Activated CD4-positive, alpha-beta T cell treated with anti-CD3 and anti-CD28 coated beads, Interleukin-2, amount 50 U/mL, for 4 hours (primary cell): ENCODE measurements at regions not wholly inside any gene's neighbourhood (a gene's known extent, or its start where the extent isn't known, plus 50 kb on each side); places are given as distances from the start of the nearest gene placed in this dataset.
A peak's percentile ranks its signal among the peaks of the same experiment; 100 is the strongest.

Experiments used
- DNase-seq, 2 experiments: peaks; one replicate each; pipeline ENCODE4 v3.0.0-alpha.2; 2020

GRCh38 chr1:244969355-244970235 lies 105.3 kb upstream of the HNRNPU start:
- DNase-seq: peak; percentile 49 to 50

- no peak for DNase-seq
Observed at GRCh38 chr1:244968881-244969280, 104.5 kb upstream of the HNRNPU start.

GRCh38 chr1:244968471-244968871 lies 104.1 kb upstream of the HNRNPU start:
- DNase-seq: no peak

GRCh38 chr1:244967159-244967558 lies 102.8 kb upstream of the HNRNPU start:
- no peak for DNase-seq

DNA sequence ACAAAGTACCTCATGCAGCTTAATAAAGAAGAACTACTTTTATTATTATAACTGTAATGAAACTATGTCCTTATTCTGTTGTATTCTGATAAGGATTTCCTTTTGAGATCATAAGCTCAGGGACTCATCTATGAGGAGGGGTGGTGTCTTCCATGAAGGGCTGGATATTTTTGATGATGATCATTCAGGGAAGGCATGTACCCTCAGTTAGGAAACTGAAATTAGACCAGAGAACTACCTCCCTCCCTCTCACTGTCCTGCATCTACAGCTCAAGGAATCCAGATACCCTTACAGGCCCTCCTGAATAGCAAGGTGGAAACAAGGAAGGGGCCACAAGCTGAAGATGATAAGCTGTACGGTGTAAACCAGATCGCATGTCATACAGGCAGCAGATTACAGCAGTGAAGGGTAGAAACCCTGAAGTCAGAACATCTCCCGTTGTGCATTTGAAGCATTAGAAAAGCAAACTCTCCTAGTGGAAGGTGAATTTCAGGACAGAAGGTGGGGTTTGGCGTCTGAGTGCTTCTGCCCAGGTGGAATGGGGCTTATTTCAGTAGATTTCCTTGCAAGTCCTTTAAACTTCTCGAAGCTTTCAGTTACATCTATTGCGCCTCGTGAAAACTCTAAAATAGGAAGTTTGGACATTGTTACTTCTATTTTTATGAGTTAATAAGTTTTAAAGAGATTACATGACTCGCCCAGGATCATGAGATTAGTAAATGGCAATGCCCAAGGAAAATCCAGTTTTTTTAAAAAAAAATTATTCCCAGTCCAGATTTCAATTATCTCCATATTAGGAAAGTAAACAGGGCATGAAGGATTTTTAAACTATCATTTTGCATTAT lies 101.1 kb upstream of the HNRNPU start:
- no peak for DNase-seq

GRCh38 chr1:244964112-244964971 lies 100.0 kb upstream of the HNRNPU start:
- no peak for DNase-seq

GRCh38 chr1:244963231-244963826 lies 99.0 kb upstream of the HNRNPU start:
- no peak for DNase-seq

- no peak for DNase-seq
Observed at GRCh38 chr1:244962130-244962529, 97.8 kb upstream of the HNRNPU start.

DNA sequence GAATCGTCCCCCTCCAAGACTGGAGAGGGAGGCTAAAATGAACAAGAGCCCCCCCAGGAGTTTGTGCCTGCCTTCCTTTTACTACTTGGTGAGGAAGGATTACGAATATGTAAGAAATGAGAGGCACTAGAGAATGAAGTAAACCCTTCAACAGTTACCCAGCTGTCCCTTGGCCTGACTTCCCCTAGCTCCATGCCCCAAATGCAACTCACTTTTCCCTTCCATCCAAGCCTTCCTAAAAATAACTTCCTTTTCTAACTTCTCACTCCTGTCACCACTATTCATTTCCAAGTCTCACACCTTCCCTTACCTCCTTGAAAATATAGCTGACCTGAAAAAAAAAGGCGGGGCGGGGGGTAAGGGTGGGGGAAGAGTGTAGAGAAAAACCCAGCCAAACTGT lies 96.6 kb upstream of the HNRNPU start:
- no peak for DNase-seq

GRCh38 chr1:244958593-244958992 lies 94.2 kb upstream of the HNRNPU start:
- DNase-seq: no peak

GRCh38 chr1:244957525-244957924 lies 93.2 kb upstream of the HNRNPU start:
- no peak for DNase-seq

GRCh38 chr1:244957122-244957521 lies 92.8 kb upstream of the HNRNPU start:
- DNase-seq: no peak

DNA sequence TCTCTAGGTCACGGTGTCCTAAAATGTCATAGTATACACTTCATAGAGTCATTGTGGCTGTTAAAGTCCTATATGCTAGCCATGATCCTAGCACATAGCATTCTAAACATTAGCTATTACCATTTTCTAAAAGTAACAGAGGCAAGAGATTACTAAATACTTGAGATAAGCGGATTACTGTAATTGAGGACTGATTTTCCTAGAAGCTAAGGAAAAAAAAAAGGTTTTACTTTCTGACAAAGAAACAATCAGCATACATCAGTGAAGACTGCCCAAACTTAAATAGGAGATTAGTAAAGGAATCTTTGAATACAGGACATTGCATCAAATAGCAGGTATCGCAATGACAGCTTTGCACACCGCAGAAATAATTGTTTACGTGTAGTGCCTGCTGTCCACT lies 91.3 kb upstream of the HNRNPU start:
- DNase-seq: no peak

DNA sequence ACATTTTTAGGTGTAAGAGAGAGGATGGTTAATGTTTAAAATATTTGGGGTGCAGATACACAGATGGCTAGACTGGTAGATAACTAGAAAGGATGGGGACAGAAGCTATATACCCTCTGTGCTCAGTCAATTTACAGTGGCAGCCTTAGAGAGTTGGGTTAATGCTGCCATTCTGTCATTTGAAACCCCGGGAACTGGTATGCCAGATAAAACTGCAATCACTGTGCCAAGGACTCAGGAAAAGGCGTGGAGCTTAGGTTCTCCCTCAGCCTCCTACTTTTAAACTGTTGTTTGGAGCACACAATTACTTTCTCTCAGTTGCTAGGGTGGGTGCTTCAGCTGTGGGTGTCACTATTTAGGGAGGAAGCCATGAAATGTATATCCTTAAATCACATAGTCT lies 90.0 kb upstream of the HNRNPU start:
- no peak for DNase-seq

DNA sequence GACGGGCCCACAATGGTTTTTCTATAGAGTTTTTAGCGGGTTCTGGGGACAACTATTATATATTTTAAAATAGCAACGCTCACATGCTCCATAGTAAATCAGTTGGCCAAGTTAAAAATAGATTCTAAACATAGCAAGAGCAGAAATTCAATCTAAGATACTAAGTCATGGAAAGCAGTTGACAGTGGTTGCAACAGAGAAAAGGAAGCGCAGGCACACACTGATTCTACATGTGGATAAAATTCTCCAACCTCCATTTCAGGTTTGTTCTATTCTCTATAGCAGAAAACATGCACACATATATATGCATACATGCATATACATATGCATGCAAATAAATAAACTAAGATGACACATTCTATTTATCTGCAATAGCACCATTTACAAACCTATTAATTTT lies 89.6 kb upstream of the HNRNPU start:
- DNase-seq: no peak

GRCh38 chr1:244952940-244953339 lies 88.6 kb upstream of the HNRNPU start:
- DNase-seq: no peak

- no peak for DNase-seq
Observed at GRCh38 chr1:244952280-244952933, 88.1 kb upstream of the HNRNPU start.

DNA sequence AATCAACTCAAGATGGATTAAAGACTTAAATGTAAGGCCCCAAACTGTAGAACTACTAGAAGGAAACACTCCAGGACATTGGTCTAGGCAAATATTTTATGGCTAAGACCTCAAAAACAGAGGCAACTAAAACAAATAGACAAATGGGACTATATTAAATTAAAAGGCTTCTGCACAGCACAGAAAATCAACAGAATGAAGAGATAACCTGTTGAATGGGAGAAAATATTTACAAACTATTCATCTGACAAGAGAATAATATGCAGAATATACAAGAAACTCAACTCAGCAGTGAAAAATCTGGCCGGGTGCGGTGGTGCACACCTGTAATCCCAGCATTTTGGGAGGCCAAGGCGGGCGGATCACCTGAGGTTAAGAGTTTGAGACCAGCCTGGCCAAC lies 84.1 kb upstream of the HNRNPU start:
- no peak for DNase-seq

GRCh38 chr1:244945109-244945671 lies 80.8 kb upstream of the HNRNPU start:
- DNase-seq: no peak

DNA sequence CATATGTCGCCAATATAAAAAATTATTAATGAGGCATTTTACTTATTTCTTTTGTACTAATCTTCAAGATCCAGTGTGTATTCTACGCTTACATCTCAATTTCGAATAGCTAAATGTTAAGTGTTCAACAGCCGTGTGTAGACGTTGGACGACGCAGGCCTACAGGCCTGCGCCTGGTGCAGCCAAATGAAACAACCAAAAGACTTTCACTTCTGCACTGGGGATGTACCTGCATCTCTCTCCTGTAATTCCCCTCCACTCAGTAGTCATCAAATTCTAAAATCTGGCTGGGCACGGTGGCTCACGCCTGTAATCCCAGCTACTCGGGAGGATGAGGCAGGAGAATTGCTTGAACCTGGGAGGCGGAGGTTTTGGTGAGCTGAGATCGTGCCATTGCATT lies 76.8 kb upstream of the HNRNPU start:
- no peak for DNase-seq

- DNase-seq: no peak
Observed at GRCh38 chr1:244937099-244937498, 72.8 kb upstream of the HNRNPU start.
